ENCODE measurements at regions not wholly inside any gene's neighbourhood (a gene's known extent, or its start where the extent isn't known, plus 50 kb on each side); places are given as distances from the start of the nearest gene placed in this dataset.

DNA sequence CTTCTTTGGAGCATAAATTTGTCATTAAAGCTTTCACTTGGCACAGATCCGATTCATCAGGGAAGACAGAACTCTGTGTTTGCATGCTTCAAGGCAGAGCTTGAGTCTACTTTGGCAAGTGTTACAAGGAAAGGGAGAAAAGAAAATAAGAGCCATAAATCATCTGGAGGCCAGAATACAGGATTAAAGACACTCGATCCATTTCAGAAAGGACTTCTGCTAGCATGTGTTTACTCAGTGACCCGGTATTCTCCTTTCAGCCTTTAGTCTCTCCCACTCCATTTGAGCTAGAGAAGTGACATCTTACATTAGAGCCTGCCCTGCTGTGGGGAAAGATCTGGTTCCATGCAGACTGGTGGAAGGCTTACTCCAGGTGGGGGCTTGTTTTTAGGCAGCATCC, 306.4 kb downstream of the KLF5 start:
- Histone ChIP-seq H3K4me3 (no peak overlapping the region), H3K36me3 (no peaks in the 10 kb centered on the region), H3K9me3 (no peaks in the 10 kb centered on the region), H3K27me3 (no peaks in the 10 kb centered on the region), H3K27ac (no peak overlapping the region), H3K4me1 (no peaks in the 10 kb centered on the region)
- intact Hi-C loops (cut with DNase I), result no loop called here
- TF ChIP-seq, protein P1, sequence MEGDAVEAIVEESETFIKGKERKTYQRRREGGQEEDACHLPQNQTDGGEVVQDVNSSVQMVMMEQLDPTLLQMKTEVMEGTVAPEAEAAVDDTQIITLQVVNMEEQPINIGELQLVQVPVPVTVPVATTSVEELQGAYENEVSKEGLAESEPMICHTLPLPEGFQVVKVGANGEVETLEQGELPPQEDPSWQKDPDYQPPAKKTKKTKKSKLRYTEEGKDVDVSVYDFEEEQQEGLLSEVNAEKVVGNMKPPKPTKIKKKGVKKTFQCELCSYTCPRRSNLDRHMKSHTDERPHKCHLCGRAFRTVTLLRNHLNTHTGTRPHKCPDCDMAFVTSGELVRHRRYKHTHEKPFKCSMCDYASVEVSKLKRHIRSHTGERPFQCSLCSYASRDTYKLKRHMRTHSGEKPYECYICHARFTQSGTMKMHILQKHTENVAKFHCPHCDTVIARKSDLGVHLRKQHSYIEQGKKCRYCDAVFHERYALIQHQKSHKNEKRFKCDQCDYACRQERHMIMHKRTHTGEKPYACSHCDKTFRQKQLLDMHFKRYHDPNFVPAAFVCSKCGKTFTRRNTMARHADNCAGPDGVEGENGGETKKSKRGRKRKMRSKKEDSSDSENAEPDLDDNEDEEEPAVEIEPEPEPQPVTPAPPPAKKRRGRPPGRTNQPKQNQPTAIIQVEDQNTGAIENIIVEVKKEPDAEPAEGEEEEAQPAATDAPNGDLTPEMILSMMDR (IDR thresholded peaks at IDR 0.05), result no peak
- no peak for ATAC-seq
- DNase-seq, result no peak

DNA sequence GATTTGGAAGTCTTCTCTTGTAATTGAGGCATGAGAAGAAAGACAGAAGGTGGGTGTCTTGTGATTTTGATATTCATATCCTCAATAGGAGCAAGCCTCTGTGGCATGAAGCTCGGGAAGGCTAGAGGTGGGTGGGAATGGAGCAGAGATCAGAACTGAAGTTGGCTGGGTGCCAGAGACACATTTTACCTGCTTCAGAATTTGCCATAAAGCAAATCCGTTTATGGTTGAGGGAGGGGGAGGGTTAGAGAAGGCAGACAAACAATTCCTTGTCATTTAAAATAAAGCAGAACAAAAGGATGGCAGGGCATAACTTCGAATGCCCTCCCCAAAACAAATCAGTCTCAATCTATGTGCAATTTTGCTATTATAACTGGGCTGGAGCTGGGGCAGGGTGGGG, 305.9 kb downstream of the KLF5 start:
- ATAC-seq, result no peak

DNA sequence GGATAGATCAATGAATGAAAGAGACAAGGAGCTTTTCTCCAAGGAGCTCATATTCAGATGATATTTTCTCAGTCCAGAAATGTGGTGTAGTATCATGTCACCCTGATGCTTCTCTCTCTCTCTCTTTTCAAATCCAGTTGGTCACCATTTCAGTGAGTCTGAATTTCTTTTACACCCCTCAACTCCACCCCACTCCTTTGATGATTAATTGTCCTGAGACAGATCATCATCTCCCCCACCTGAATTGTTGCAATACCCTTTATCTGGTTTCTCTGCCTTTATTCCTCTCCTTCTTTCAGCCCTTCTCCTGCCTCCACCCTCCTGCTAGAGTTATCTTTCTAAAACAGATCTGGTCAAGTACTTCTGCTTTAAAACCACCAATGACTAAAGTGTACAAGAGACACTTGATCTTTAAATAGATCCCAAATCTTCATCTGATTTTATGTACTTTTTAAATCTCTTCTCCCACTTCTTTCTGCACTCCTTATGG, 299.8 kb downstream of the KLF5 start:
- Histone ChIP-seq H3K9me3 (no peaks in the 10 kb centered on the region), H3K36me3 (no peaks in the 10 kb centered on the region), H3K4me1 (no peaks in the 10 kb centered on the region), H3K27ac (no peak overlapping the region), H3K27me3 (no peaks in the 10 kb centered on the region), H3K4me3 (no peak overlapping the region)
- intact Hi-C loops (cut with DNase I), result no loop called here
- DNase-seq, result no peak
- ATAC-seq, result no peak
- TF ChIP-seq, protein P1 (IDR thresholded peaks at IDR 0.05), result no peak

More for the DNA sequence above, 305.9 kb downstream of the KLF5 start:
- Histone ChIP-seq H3K4me1 (no peaks in the 10 kb centered on the region), H3K36me3 (no peaks in the 10 kb centered on the region), H3K27ac (no peak overlapping the region), H3K27me3 (no peaks in the 10 kb centered on the region), H3K9me3 (no peaks in the 10 kb centered on the region), H3K4me3 (no peak overlapping the region)
- intact Hi-C loops (cut with DNase I), result no loop called here
- TF ChIP-seq, protein P1 (IDR thresholded peaks at IDR 0.05), result no peak
- no peak for DNase-seq

DNA sequence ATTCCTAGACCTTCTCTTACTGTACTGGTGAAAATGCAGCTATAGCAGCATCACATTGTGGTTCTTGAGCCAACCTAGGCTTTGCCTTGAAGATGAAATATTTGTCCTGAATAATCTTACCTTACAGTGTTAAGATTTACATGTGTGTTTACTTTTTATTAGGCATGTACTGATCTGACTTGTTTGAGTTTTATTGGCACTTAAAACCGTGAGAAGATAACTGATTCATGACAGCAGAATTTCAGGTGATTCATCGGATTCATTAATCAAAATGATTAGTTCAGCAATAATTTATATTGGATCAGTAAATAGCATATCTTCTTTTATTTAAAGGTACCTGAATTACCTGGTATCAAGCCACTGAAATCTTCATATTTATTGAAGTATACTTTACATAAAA, 296.3 kb downstream of the KLF5 start:
- Histone ChIP-seq H3K9me3 (no peaks in the 10 kb centered on the region), H3K4me3 (no peak overlapping the region), H3K27me3 (no peaks in the 10 kb centered on the region), H3K36me3 (no peaks in the 10 kb centered on the region), H3K4me1 (no peaks in the 10 kb centered on the region), H3K27ac (no peak overlapping the region)
- DNase-seq, result no peak
- intact Hi-C loops (cut with DNase I), result no loop called here
- TF ChIP-seq, protein P1 (IDR thresholded peaks at IDR 0.05), result no peak
- ATAC-seq, result no peak

DNA sequence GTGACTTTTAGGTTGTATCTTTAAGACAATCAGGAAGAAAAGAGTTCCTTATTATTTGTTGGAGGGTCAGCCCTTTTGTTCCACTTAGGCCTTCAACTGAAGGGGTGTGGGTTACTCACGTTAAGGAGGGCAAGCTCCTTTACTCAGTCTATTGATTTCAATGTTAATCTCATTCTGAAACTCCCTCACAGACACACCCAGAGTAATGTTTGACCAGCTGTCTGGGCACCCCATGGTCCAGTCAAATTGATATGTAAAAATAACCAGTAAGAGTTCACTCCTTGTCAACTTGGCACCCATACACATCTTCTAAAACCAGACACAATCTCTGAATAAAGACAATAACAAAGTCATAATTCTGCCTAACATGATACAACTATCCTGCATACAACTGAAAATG, 292.9 kb downstream of the KLF5 start:
- ATAC-seq (no peak), DNase-seq (no peak)
- no peaks in the 10 kb centered on the region for H3K4me1 ChIP-seq
- no peaks in the 10 kb centered on the region for H3K36me3 ChIP-seq
- H3K9me3 ChIP-seq, result no peaks in the 10 kb centered on the region
- intact Hi-C loops (cut with DNase I), result no loop called here
- TF ChIP-seq, protein P1 (IDR thresholded peaks at IDR 0.05), result no peak
- H3K27ac ChIP-seq, result no peak overlapping the region
- no peaks in the 10 kb centered on the region for H3K27me3 ChIP-seq
- H3K4me3 ChIP-seq, result no peak overlapping the region

DNA sequence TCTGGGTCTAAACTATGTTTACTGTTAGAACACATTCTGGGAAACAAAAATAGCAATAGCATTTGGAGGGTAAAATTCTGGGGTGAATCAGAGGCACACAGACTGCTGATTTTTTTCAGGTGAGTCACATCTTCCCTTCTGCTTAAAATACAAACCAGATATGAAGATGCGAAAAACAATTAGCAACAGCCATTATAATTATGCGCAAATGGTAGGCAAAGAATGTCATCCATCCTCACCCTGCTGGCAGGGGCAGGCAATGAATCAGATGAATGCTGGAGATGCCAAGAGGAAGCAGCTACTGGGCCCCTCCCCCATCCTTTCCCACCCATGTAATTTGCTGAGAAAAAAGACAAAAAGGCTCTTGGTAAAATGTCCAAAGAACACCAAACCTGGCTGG, 282.9 kb downstream of the KLF5 start:
- intact Hi-C loops (cut with DNase I), result no loop called here
- H3K27me3 ChIP-seq, result no peaks in the 10 kb centered on the region
- H3K4me3 ChIP-seq, result no peak overlapping the region
- TF ChIP-seq, protein P1 (IDR thresholded peaks at IDR 0.05), result no peak
- no peak for ATAC-seq
- H3K27ac ChIP-seq, result no peak overlapping the region
- H3K9me3 ChIP-seq, result no peaks in the 10 kb centered on the region
- no peaks in the 10 kb centered on the region for H3K36me3 ChIP-seq
- DNase-seq, result no peak
- H3K4me1 ChIP-seq, result no peaks in the 10 kb centered on the region

Data from upper lobe of right lung (tissue), 1 donor.